Stimulated activated CD8-positive, alpha-beta memory T cell treated with anti-CD3 and anti-CD28 coated beads, Interleukin-15, amount 100 ng/mL, for 48 hours (primary cell): ENCODE measurements at regions not wholly inside any gene's neighbourhood (a gene's known extent, or its start where the extent isn't known, plus 50 kb on each side); places are given as distances from the start of the nearest gene placed in this dataset.
"Not testable (repeated sequence)": the region's sequence is repeated elsewhere in the genome, so short reads cannot be mapped to it uniquely, and the experiment has no call there.

ENCODE experiments used
- DNase-seq, 2 donors: peaks; one replicate each; pipeline ENCODE4 v3.0.0-alpha.2; 2020; ENCODE audit warnings: low read depth in 2 of 2

- no peak for DNase-seq
Observed at GRCh38 chr5:118478852-118479251, 509.5 kb downstream of the DTWD2 start.

- DNase-seq, result no peak
Observed at GRCh38 chr5:118468085-118468484, 520.3 kb downstream of the DTWD2 start.

GRCh38 chr5:118467103-118467502 is 521.2 kb downstream of the DTWD2 start:
- DNase-seq, result no peak

DNA sequence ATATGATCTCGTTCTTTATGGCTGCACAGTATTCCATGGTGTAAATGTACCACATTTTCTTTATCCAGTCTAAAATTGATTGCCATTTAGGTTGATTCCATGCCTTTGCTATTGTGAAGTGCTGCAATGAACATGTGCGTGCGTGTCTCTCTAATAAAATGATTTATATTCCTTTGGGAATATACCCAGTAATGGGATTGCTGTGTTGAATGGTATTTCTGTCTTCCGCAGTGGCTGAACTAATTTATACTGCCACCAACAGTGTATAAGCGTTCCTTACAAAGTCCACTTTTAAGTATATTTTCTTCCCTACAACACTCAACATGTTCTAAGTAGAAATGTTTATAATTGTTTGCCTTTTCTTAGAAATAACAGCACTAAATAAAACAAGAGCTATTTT is 521.9 kb downstream of the DTWD2 start:
- DNase-seq, result no peak

GRCh38 chr5:118462276-118462675 is 526.1 kb downstream of the DTWD2 start:
- DNase-seq, result not testable (repeated sequence)

- no peak for DNase-seq
Observed at GRCh38 chr5:118461436-118461835, 526.9 kb downstream of the DTWD2 start.

DNA sequence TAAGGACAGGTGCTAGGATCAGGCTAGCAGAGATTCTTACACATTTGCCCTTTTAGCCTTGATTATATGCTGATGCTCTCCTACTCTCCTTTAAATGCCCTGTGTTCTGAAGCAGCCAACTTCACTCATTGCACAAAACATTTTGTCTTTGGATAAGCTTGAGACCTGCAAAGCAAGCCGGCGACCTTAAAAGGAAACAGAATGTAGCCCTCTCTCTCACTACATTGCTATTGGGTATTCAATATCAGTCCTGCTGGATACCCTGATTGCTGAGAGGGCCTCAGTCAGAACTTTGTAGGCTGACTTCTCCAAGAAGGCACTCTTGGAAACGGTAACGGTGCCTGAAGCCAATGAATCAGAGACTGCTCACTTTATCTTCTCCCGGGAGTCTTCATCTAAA is 528.9 kb downstream of the DTWD2 start:
- no peak for DNase-seq

- DNase-seq, result no peak
Observed at GRCh38 chr5:118456085-118456484, 532.3 kb downstream of the DTWD2 start.

DNA sequence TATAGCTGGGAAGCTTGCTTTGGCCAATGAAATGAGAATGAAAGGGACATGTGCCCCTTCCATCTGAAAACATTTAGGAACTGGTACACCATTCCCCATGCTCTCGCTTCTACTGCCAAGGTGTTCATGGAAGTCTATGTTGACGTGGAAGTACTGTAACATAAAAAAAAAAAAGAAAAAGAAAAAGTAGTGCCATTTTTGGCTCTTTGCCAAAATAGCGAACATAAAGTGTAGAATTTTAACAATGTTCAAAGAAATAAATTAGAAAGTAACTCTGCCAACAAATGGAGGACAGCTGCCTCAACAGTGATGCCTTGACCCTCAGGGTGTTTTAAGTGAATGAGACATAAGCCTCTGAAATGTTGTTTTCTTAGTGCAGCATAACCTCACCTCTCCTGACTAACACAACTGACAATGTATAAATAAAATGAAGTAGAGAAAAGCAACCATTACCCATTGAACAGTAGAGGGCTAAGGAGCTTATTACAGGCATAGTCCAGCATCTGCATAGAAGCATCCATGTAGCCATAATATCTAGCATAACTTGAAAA is 536.6 kb downstream of the DTWD2 start:
- no peak for DNase-seq

- DNase-seq, result no peak
Observed at GRCh38 chr5:118450554-118451332, 537.6 kb downstream of the DTWD2 start.

- no peak for DNase-seq
Observed at GRCh38 chr5:118447350-118447749, 541.0 kb downstream of the DTWD2 start.

GRCh38 chr5:118441956-118442355 is 546.4 kb downstream of the DTWD2 start:
- DNase-seq, result no peak

DNA sequence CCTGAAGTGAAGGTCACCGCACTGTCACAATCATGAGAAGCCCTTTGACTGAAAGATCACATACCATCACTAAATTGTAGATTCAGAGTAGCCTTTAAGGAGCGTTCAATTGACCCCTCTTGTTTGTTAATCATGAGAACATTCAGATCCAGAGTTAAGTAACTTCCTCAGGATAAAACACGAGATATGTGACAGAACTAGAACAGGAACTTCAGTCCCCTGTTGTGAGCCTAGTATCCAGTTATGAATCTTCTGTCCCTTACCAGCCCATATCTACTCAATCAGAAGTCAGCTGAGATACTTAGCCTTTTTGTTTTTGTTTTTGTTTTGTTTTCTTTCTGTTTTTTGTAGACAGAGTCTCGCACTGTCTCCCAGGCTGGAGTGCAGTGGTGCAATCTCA is 547.3 kb downstream of the DTWD2 start:
- no peak for DNase-seq

- no peak for DNase-seq
Observed at GRCh38 chr5:118440496-118440895, 547.9 kb downstream of the DTWD2 start.

GRCh38 chr5:118439831-118440230 is 548.5 kb downstream of the DTWD2 start:
- DNase-seq, result no peak

- no peak for DNase-seq
Observed at GRCh38 chr5:118435131-118435530, 553.2 kb downstream of the DTWD2 start.

- no peak for DNase-seq
Observed at GRCh38 chr5:118434522-118434921, 553.8 kb downstream of the DTWD2 start.

DNA sequence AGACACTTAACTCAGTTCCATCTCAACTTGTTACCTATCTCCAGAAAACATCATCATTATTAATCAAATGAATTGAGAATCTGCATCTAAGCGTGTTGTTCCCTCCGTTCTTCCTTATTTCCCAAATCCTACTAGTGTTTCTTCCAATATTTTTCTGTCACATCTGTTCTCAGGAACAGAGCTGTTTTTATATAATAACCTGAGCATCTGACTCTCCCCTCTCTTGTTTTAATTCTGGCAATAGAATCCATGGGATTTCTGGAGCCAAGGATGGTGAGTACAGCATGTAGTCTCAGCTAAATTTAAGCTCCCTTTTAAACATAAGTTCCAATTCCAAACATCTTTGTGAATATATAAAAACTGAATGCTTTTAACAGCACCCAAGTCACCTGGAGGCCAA is 558.3 kb downstream of the DTWD2 start:
- no peak for DNase-seq

DNA sequence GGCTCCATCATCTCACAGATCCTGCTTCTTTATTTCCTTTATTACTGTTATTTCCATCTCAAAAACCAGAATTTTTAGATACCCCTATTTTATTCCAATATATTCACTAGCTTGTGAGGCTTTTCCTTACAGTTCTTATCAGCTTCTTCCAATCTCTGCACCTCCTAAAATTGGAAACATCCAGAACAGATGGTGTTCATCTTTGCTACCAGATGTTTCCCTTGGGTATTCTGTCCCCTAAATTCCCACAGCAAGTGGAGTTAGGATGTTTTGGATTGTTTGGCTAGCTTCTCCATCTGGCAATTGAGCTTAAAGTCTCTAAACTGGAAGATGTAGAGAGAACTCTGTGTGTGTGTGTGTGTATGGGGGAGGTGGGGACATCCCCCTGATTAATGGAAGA is 580.4 kb downstream of the DTWD2 start:
- no peak for DNase-seq

- no peak for DNase-seq
Observed at GRCh38 chr5:118405650-118406061, 582.7 kb downstream of the DTWD2 start.

- no peak for DNase-seq
Observed at GRCh38 chr5:118397236-118397635, 591.1 kb downstream of the DTWD2 start.

DNA sequence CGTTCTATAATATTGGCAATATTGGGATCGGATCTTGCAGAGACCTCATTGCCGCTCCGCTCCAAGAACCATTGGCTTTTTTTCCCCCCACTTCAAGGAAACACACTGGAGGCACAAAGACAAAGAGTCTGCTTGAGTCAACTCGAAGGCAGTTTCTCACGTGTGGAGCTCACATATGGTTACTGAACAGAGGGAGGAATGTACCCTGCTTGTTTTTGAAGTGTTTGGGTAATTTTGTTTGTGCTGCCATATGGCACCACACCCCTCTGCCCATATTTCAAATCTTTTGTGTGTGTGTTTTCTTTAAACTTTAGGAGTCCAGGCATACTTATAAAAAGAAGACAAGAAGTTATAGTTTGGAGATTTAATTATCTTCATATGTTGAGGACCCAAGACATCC is 595.9 kb downstream of the DTWD2 start:
- DNase-seq, result no peak

GRCh38 chr5:118382931-118383330 is 605.4 kb downstream of the DTWD2 start:
- DNase-seq, result not testable (repeated sequence)

- no peak for DNase-seq
Observed at GRCh38 chr5:118379470-118379869, 608.9 kb downstream of the DTWD2 start.
